ENCODE measurements at regions not wholly inside any gene's neighbourhood (a gene's known extent, or its start where the extent isn't known, plus 50 kb on each side); places are given as distances from the start of the nearest gene placed in this dataset.
A peak's percentile ranks its signal among the peaks of the same experiment; 100 is the strongest.

- no peak for TF ChIP-seq AR (CRISPR knock-in tag; IDR thresholded peaks at IDR 0.05)
- no peak for TF ChIP-seq ZNF512 (CRISPR knock-in tag; IDR thresholded peaks at IDR 0.05; ENCODE audit: borderline replicate concordance)
- no peak for TF ChIP-seq ZNF423 (CRISPR knock-in tag; IDR thresholded peaks at IDR 0.05)
- TF ChIP-seq CREB1 (CRISPR knock-in tag; IDR thresholded peaks at IDR 0.05): no peak
- TF ChIP-seq SMAD4 (CRISPR knock-in tag; IDR thresholded peaks at IDR 0.05): no peak
- no peak for TF ChIP-seq PRRX2 (CRISPR knock-in tag; IDR thresholded peaks at IDR 0.05)
- no peak for TF ChIP-seq RELA (CRISPR knock-in tag; IDR thresholded peaks at IDR 0.05; ENCODE audit: borderline replicate concordance)
- no peak for TF ChIP-seq ZNF671 (CRISPR knock-in tag; IDR thresholded peaks at IDR 0.05)
- TF ChIP-seq, protein P1, sequence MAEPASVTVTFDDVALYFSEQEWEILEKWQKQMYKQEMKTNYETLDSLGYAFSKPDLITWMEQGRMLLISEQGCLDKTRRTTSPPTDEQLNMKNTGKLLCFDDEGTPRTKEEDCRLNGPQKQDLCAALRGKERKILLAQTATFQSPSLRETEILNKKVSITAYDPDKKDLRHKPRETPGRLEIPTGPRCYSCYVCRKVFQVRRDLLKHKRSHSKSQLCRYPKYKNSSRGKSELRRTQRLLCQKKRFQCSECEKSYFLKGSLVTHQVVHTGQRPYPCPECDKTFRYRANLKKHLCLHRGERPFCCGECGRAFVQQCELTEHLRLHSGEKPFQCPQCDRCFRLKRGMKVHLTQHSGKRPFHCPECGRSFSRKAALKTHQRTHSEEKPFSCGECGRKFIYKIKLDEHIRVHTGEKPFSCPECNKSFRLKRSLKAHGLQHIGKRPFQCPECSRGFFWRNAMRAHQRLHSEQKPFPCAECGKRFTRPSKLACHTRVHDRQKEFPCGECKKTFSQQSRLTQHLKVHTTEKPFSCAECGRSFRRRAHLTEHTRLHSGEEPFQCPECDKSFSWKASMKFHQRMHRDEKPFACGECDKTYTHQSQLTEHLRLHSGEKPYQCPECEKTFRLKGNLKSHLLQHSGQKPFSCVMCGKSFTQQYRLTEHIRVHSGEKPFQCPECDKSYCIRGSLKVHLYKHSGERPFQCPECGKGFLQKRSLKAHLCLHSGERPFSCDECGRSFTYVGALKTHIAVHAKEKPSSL (CRISPR knock-in tag; conservative IDR thresholded peaks at IDR 0.05): no peak
- TF ChIP-seq, protein P2, sequence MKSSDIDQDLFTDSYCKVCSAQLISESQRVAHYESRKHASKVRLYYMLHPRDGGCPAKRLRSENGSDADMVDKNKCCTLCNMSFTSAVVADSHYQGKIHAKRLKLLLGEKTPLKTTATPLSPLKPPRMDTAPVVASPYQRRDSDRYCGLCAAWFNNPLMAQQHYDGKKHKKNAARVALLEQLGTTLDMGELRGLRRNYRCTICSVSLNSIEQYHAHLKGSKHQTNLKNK (CRISPR knock-in tag; IDR thresholded peaks at IDR 0.05): no peak
- TF ChIP-seq, protein P3, sequence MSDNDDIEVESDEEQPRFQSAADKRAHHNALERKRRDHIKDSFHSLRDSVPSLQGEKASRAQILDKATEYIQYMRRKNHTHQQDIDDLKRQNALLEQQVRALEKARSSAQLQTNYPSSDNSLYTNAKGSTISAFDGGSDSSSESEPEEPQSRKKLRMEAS (CRISPR knock-in tag; IDR thresholded peaks at IDR 0.05): no peak
- no peak for TF ChIP-seq ZNF317 (CRISPR knock-in tag; IDR thresholded peaks at IDR 0.05; ENCODE audit: borderline replicate concordance, low read depth)
- TF ChIP-seq ATF1 (CRISPR knock-in tag; IDR thresholded peaks at IDR 0.05): no peak
- TF ChIP-seq E2F4 (CRISPR knock-in tag; IDR thresholded peaks at IDR 0.05; ENCODE audit: borderline replicate concordance, low read depth): no peak
- TF ChIP-seq ZNF219 (CRISPR knock-in tag; IDR thresholded peaks at IDR 0.05; ENCODE audit: borderline replicate concordance): no peak
- no peak for TF ChIP-seq ATF2 (CRISPR knock-in tag; IDR thresholded peaks at IDR 0.05; ENCODE audit: borderline replicate concordance, low read depth)
- no peak for TF ChIP-seq ZNF281 (CRISPR knock-in tag; IDR thresholded peaks at IDR 0.05)
- no peak for TF ChIP-seq USF2 (CRISPR knock-in tag; IDR thresholded peaks at IDR 0.05)
- ATAC-seq (no peak), DNase-seq (ENCODE audit: low spot score) (peak; percentile 10)
- Mint-ChIP-seq H3K4me3 (no peak overlapping the region), H3K9me3 (0 out of 2 replicates have a peak, but pooled peaks cover 11% of the 10 kb centered on the region), H3K27me3 (ENCODE audit: low read depth) (no peaks in the 10 kb centered on the region), H3K27ac (no peak overlapping the region), H3K4me1 (peaks cover 29% of the 10 kb centered on the region), H3K36me3 (no peaks in the 10 kb centered on the region; the same call in 1 of the 2 replicates)
- CTCF ChIA-PET: interaction anchor here (0.6 to 3.6 kb wide), 8 partner anchors 11 to 100 kb away, joined by 3 to 56 read pairs (median 5); no protein-coding TSS in a partner anchor
- POLR2A ChIA-PET: no interaction called here
These were observed 189.2 kb downstream of the SEC14L1 start for GRCh38 chr17:77329741-77330531.

Measured in WTC11 (cell line).